Skin of body (tissue), 1 donor: ENCODE measurements at regions not wholly inside any gene's neighbourhood (a gene's known extent, or its start where the extent isn't known, plus 50 kb on each side); places are given as distances from the start of the nearest gene placed in this dataset.
"Not testable (repeated sequence)": the region's sequence is repeated elsewhere in the genome, so short reads cannot be mapped to it uniquely, and the experiment has no call there.

ENCODE experiments used
- DNase-seq: peaks from one replicate; lab custom pipeline; 2025; lab: John Stamatoyannopoulos, UW

- DNase-seq = no peak
Measured at GRCh38 chrX:104513162-104513561, 52.8 kb upstream of the IL1RAPL2 start.

GRCh38 chrX:104510801-104511200 is 55.2 kb upstream of the IL1RAPL2 start:
- DNase-seq = no peak

- no peak for DNase-seq
Measured at GRCh38 chrX:104502460-104502859, 63.5 kb upstream of the IL1RAPL2 start.

- DNase-seq = no peak
Measured at GRCh38 chrX:104488811-104489210, 77.2 kb upstream of the IL1RAPL2 start.

GRCh38 chrX:104486691-104487090 is 79.3 kb upstream of the IL1RAPL2 start:
- DNase-seq = no peak

GRCh38 chrX:104482757-104483156 is 83.2 kb upstream of the IL1RAPL2 start:
- DNase-seq = no peak

GRCh38 chrX:104469771-104470170 is 96.2 kb upstream of the IL1RAPL2 start:
- DNase-seq = no peak

GRCh38 chrX:104459796-104460195 is 106.2 kb upstream of the IL1RAPL2 start:
- no peak for DNase-seq

GRCh38 chrX:104457130-104457529 is 108.9 kb upstream of the IL1RAPL2 start:
- DNase-seq = not testable (repeated sequence)

- no peak for DNase-seq
Measured at GRCh38 chrX:104450316-104450715, 115.7 kb upstream of the IL1RAPL2 start.

- no peak for DNase-seq
Measured at GRCh38 chrX:104445591-104445990, 120.4 kb upstream of the IL1RAPL2 start.

- no peak for DNase-seq
Measured at GRCh38 chrX:104435249-104435648, 130.8 kb upstream of the IL1RAPL2 start.

- DNase-seq = no peak
Measured at GRCh38 chrX:104432321-104432720, 133.7 kb upstream of the IL1RAPL2 start.

GRCh38 chrX:104430742-104431119 is 135.3 kb upstream of the IL1RAPL2 start:
- no peak for DNase-seq

- no peak for DNase-seq
Measured at GRCh38 chrX:104430072-104430741, 135.8 kb upstream of the IL1RAPL2 start.

GRCh38 chrX:104428231-104428630 is 137.8 kb upstream of the IL1RAPL2 start:
- DNase-seq = no peak

- no peak for DNase-seq
Measured at GRCh38 chrX:104427693-104428092, 138.3 kb upstream of the IL1RAPL2 start.

- DNase-seq = no peak
Measured at GRCh38 chrX:104427073-104427472, 138.9 kb upstream of the IL1RAPL2 start.

- no peak for DNase-seq
Measured at GRCh38 chrX:104420907-104421306, 145.1 kb upstream of the IL1RAPL2 start.

GRCh38 chrX:104419926-104420325 is 146.1 kb upstream of the IL1RAPL2 start:
- no peak for DNase-seq

- DNase-seq = no peak
Measured at GRCh38 chrX:104419211-104419610, 146.8 kb upstream of the IL1RAPL2 start.

- no peak for DNase-seq
Measured at GRCh38 chrX:104411800-104412199, 154.2 kb upstream of the IL1RAPL2 start.

- no peak for DNase-seq
Measured at GRCh38 chrX:104400387-104400786, 145.7 kb upstream of the ESX1 start.

GRCh38 chrX:104392350-104392749 is 137.6 kb upstream of the ESX1 start:
- DNase-seq = no peak
